ENCODE measurements at regions not wholly inside any gene's neighbourhood (a gene's known extent, or its start where the extent isn't known, plus 50 kb on each side); places are given as distances from the start of the nearest gene placed in this dataset.

DNA sequence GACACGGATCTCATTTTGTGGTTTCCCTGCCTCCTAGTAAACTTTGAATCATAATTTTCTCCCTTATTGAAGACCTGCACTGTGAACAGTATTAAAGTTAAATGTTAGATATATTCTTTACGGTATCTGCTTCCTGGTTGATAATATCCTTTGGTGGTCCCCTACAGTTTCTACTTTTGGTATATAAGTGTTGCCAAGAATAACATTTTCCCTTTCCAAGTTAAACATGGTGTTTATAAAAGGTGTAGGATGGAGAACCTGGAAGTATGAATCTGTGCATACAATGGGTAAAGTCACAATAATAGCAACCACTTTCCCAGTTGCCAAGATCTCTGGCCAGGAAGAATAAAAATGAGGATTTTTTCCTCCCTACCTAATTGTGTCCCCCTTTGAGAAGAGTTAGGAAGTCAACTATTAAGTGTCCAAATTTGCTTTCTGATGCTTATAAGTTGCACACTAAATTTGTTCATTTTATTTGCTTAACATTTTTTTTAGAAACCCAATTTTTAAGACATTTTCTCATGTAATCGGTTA lies 201.0 kb upstream of the STK17B start:
- H3K79me2 ChIP-seq (ENCODE audit: low read length): no peaks in the 10 kb centered on the region
- H3K36me3 ChIP-seq (replicated peaks; ENCODE audit: low read depth, low read length): no peaks in the 10 kb centered on the region
- no peaks in the 10 kb centered on the region for H3K27me3 ChIP-seq (ENCODE audit: low read depth, low read length)
- TF ChIP-seq, protein P1, sequence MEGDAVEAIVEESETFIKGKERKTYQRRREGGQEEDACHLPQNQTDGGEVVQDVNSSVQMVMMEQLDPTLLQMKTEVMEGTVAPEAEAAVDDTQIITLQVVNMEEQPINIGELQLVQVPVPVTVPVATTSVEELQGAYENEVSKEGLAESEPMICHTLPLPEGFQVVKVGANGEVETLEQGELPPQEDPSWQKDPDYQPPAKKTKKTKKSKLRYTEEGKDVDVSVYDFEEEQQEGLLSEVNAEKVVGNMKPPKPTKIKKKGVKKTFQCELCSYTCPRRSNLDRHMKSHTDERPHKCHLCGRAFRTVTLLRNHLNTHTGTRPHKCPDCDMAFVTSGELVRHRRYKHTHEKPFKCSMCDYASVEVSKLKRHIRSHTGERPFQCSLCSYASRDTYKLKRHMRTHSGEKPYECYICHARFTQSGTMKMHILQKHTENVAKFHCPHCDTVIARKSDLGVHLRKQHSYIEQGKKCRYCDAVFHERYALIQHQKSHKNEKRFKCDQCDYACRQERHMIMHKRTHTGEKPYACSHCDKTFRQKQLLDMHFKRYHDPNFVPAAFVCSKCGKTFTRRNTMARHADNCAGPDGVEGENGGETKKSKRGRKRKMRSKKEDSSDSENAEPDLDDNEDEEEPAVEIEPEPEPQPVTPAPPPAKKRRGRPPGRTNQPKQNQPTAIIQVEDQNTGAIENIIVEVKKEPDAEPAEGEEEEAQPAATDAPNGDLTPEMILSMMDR (IDR thresholded peaks at IDR 0.05; ENCODE audit: low read depth, low read length): no peak
- no peak for TF ChIP-seq EZH2phosphoT487 (IDR thresholded peaks at IDR 0.05; ENCODE audit: low read depth)
- no peak overlapping the region for H3K4me3 ChIP-seq (ENCODE audit: low read length)
- H2AFZ ChIP-seq (ENCODE audit: low read depth, low read length): no peak overlapping the region
- no peak overlapping the region for H3K9ac ChIP-seq (ENCODE audit: low read length)
- no peaks in the 10 kb centered on the region for H4K20me1 ChIP-seq (ENCODE audit: insufficient read depth, low read length)
- peaks cover 6% of the 10 kb centered on the region for H3K4me1 ChIP-seq (ENCODE audit: low read length)
- no peaks in the 10 kb centered on the region for H3K9me3 ChIP-seq (ENCODE audit: insufficient read depth, low read length)
- no peak overlapping the region for H3K27ac ChIP-seq (ENCODE audit: low read length)
- no peak overlapping the region for H3K4me2 ChIP-seq (ENCODE audit: low read length)

DNA sequence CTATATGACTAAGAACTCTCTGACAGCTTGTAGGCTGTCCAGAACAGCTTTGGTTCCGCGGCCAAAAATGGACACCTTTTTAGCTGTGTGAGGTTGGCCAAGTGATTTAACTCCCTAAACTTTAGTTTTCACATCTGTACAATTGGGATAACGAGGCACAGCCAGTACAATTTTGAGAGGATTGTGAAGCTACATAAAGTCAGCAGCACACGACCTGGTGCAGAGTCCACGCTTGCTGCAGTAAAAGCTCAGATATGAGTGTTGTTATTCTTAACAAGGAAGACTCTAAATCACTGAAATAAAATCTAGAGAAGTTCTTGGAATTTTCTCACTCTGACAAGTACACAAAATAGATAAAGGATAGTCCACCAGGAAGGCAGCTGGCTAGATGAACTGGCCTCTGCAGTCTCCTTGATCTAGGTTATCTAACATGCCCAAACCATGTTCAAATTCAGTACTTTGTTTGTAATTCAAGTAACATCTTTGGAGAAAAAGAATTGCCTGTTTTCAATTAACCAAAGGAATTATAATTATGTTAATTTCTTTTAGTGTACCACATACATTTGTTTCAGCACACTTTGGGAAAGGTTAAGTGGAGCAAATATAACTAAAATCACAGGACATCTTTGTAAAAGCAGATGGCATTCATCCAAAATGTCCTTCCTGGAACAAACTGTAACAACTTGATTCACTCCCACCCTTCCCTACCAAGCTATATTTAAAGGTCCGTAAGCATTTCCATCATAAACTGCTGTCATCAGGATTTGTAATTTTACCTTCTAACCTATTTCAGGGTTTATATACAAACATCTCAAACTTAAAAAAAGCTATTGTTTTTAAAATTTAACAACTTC lies 201.7 kb upstream of the STK17B start:
- H3K9ac ChIP-seq (ENCODE audit: low read length): no peak overlapping the region
- H3K36me3 ChIP-seq (replicated peaks; ENCODE audit: low read depth, low read length): no peaks in the 10 kb centered on the region
- no peaks in the 10 kb centered on the region; the same call in 1 of the 2 replicates for H3K9me3 ChIP-seq (ENCODE audit: insufficient read depth, low read length)
- H3K4me3 ChIP-seq (ENCODE audit: low read length): no peak overlapping the region
- no peak overlapping the region for H3K27ac ChIP-seq (ENCODE audit: low read length)
- no peaks in the 10 kb centered on the region for H3K79me2 ChIP-seq (ENCODE audit: low read length)
- H3K27me3 ChIP-seq (ENCODE audit: low read depth, low read length): no peaks in the 10 kb centered on the region
- peaks cover 12% of the 10 kb centered on the region for H3K4me1 ChIP-seq (ENCODE audit: low read length)
- no peaks in the 10 kb centered on the region for H4K20me1 ChIP-seq (ENCODE audit: insufficient read depth, low read length)
- TF ChIP-seq EZH2phosphoT487 (IDR thresholded peaks at IDR 0.05; ENCODE audit: low read depth): no peak
- TF ChIP-seq, protein P1 (IDR thresholded peaks at IDR 0.05; ENCODE audit: low read depth, low read length): no peak
- H2AFZ ChIP-seq (ENCODE audit: low read depth, low read length): no peak overlapping the region
- H3K4me2 ChIP-seq (ENCODE audit: low read length): no peak overlapping the region

DNA sequence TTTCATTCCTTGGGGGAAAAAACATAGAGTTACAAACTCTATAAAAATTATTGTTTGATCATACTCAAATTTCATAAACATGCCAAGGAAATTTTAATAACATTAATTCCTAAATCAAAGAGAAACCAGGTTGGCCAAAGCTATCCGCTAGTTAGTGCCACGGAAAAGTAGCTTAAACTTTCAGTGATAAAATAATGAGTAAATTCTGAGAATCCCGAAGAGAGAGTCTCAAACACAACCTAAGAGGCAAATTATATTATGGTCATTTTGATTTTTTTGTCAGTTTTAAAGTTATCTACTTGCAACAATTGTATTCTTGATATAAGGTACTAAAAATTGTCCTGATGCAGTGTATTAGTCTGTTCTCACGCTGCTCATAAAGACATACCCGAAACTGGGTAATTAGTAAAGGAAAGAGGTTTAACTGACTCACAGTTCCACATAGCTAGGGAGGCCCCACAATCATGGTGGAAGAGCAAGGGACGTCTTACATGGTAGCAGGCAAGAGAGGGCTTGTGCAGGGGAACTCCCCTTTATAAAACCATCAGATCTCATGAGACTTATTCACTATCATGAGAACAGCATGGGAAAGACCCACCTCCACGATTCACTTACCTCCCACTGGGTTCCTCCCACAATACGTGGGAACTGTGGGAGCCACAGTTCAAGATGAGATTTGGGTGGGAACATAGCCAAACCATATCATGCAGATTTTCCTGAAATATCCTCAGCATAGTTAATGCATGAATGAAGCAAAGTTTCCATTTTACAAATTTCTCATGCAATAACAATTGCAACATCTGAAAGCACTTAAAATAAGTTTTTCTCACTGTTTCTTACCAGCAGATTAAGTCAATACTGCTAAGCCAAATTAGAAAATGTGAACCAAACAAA lies 205.9 kb upstream of the STK17B start:
- H3K4me1 ChIP-seq (ENCODE audit: low read length): peaks cover 12% of the 10 kb centered on the region
- TF ChIP-seq, protein P1 (IDR thresholded peaks at IDR 0.05; ENCODE audit: low read depth, low read length): no peak
- no peak for TF ChIP-seq EZH2phosphoT487 (IDR thresholded peaks at IDR 0.05; ENCODE audit: low read depth)
- no peak overlapping the region for H2AFZ ChIP-seq (ENCODE audit: low read depth, low read length)
- H3K36me3 ChIP-seq (replicated peaks; ENCODE audit: low read depth, low read length): no peaks in the 10 kb centered on the region
- H3K9ac ChIP-seq (ENCODE audit: low read length): no peak overlapping the region
- H3K4me2 ChIP-seq (ENCODE audit: low read length): peak overlapping the region; percentile 22; the same call in 1 of the 2 replicates
- no peaks in the 10 kb centered on the region for H4K20me1 ChIP-seq (ENCODE audit: insufficient read depth, low read length)
- H3K9me3 ChIP-seq (ENCODE audit: insufficient read depth, low read length): no peaks in the 10 kb centered on the region; the same call in 1 of the 2 replicates
- no peaks in the 10 kb centered on the region for H3K79me2 ChIP-seq (ENCODE audit: low read length)
- no peak overlapping the region for H3K4me3 ChIP-seq (ENCODE audit: low read length)
- H3K27ac ChIP-seq (ENCODE audit: low read length): no peak overlapping the region
- H3K27me3 ChIP-seq (ENCODE audit: low read depth, low read length): no peaks in the 10 kb centered on the region

GRCh38 chr2:196379600-196379999 lies 208.2 kb upstream of the STK17B start:
- Histone ChIP-seq H3K79me2 (ENCODE audit: low read length) (no peaks in the 10 kb centered on the region), H3K4me1 (ENCODE audit: low read length) (peaks cover 12% of the 10 kb centered on the region), H3K27ac (ENCODE audit: low read length) (no peak overlapping the region), H3K9me3 (ENCODE audit: insufficient read depth, low read length) (no peaks in the 10 kb centered on the region; the same call in 1 of the 2 replicates), H3K27me3 (ENCODE audit: low read depth, low read length) (no peaks in the 10 kb centered on the region), H3K4me2 (ENCODE audit: low read length) (no peak overlapping the region), H3K4me3 (ENCODE audit: low read length) (no peak overlapping the region), H2AFZ (ENCODE audit: low read depth, low read length) (no peak overlapping the region), H4K20me1 (ENCODE audit: insufficient read depth, low read length) (no peaks in the 10 kb centered on the region), H3K36me3 (replicated peaks; ENCODE audit: low read depth, low read length) (no peaks in the 10 kb centered on the region), H3K9ac (ENCODE audit: low read length) (no peak overlapping the region)
- no peak for TF ChIP-seq EZH2phosphoT487 (IDR thresholded peaks at IDR 0.05; ENCODE audit: low read depth)
- TF ChIP-seq, protein P1 (IDR thresholded peaks at IDR 0.05; ENCODE audit: low read depth, low read length): no peak

Measured in OCI-LY3 (cell line).